Dedifferentiated amniotic fluid mesenchymal stem cell (primary cell): ENCODE measurements at regions not wholly inside any gene's neighbourhood (a gene's known extent, or its start where the extent isn't known, plus 50 kb on each side); places are given as distances from the start of the nearest gene placed in this dataset.

Source experiments
- DNase-seq: peaks from one replicate; pipeline ENCODE4 v3.0.0-alpha.2; 2016; ENCODE audit errors: extremely low spot score

DNA sequence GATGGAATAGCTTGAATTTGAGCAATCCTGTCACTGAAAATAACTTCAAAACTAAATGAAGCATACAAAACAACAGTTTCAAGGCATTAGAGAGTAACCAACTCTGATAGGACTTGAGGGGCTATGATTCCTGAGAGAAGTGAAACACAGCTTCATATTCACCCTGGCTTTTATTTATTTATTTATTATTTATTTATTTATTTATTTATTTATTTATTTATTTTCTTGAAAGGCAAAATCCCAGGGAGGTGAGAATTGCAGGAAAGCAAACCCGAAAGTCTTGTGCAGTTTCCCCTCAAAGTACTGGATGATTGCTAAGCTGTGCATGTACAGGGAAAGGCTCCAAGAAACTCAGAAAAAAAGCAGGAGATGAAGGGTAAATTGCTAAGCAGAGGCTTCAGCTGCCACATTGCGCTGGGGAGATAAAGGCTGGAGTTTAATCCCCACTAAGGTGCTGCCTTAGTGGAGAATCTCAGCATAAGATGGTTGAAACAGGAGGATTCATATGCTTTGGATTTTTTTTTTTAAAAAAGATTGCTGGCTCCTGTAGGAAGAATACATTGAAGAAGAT lies 72.9 kb upstream of the COL24A1 start:
- DNase-seq, result no peak

DNA sequence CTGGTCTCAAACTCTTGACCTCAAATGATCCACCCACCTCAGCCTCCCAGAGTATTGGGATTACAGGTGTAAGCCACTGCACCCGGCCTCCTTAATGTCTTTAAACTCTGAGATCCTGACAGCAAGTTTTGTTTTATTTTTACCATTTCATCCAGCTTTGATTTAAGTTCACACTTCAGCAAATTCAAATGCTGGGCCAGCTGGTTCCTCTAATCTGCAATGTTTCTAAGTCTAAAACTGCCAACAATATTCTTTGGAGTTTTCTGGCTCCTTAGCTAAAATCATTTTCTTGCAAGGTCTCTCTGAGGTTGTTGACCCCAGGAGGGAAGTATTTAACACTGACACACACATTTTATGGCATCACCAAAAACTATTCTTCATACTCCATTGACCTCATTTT lies 72.0 kb upstream of the COL24A1 start:
- no peak for DNase-seq

DNA sequence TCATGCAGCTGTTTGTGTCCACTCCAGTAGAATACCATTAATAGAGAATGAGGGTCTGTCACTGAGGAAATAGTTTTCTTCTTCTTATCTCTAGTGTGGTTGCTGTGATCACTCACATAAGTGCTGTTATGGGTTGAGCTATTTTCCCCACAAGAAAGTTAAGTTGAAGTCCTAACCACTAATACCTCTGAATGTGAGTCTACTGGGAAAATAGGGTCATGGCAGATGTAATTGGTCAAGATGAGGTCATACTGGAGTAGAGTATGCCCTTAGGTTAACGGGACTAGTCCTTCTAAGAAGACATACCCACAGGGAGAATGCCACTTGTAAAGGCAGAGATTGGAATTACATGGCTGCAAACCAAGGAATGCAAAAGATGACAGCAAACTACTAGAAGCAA lies 70.5 kb upstream of the COL24A1 start:
- DNase-seq, result no peak

DNA sequence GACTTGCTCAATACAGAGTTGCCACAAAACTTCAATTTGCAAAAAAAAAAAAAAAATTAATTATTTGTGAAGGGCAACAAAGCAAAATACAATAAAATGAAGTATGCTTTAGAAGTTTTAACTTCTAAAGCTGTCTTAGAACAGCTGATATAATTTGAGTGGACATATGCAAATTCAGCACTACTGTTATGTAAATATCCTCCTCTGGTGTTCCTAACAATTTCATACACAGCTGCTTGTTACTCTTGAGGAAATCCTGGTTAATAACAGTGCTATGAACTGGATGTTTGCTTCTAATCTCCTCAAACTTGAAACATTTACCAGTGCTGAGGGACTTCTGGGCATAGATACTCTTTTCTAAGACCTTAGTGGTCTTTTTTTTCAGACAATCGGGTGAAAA lies 69.6 kb upstream of the COL24A1 start:
- no peak for DNase-seq

DNA sequence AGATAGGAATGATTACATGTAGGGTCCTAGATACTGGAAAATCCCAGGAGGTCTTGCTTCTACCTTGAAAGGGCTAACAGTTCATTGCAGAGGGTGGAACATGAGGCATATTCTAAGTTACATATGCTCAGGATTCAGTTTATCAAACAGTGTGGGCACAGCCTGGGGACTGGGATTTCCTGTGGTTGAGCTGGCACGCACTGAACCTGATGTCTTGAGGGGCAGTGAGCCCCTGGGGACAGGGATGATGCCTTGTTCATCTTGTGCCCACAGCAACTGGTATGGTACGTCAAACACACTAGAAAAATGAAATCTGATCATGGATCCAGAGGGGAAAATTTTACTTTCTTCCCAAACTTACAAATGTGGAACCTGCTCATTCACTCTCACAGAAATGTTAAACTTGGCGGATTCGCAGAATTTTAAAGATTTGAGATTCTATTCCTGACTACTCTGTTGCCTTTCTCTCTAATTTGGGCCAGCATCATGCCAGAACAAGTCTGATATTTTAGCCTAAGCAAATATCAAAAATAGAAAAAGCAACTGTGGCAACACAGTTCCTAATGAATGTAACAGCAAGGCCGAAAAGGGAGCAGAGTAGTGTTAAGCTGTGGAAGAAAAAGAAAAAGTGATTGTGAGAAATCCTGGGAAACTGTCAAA lies 68.2 kb upstream of the COL24A1 start:
- DNase-seq, result no peak

DNA sequence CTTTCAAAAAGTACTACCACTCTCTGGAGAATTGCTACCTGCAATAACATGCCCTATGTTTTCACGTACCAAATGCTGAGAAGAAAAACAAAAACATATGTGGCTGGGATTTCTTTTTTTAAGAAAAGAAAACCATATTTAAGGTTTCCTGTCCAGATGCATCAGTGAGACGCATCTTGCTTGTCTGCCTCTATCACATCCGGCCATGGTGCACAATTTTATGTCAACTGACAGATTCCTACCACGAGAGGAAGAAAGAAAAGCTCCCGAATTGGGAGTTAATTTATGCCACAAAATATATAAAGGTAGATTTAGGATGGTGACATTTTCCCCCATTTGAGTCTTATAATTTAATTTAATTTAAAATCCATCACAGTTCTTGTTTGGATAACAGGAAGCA lies 62.3 kb upstream of the COL24A1 start:
- no peak for DNase-seq

DNA sequence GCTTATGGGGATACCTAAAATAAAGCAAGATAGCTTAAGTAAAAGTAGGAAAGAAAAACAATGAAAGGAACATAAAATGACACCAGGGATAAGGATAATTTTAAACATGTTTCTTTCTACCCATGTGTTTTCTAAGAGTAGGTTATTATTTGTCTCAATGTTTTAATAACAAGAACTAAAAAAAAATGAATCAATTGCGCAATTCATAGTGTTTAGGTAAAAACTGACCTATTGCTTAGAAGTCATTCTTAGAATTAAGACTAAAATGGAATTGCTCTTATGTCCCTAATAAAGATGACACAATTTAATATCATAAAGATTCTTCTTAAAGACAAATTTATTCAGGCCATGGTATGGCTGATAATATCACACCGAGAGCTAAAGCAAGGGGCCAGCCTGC lies 58.0 kb upstream of the COL24A1 start:
- DNase-seq, result no peak

DNA sequence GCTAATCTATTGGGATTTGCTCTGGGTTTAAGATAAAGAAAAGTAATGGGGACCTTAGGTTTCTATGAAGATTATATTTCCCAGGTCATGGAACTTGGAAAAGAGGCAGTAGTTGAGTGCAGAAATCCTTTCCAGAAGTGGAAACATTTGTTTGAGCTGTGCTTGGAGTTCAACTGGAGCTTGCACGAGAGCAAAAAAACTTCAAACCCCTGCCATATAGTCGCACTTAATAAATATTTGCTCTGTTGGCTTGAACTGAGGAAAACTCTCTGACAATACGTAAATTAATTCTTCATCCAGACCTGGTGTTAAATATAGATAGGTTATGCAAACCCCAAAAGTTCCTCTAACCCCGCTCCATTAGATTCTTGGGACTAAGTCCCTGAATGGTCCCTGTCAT lies 52.8 kb upstream of the COL24A1 start:
- DNase-seq, result no peak

DNA sequence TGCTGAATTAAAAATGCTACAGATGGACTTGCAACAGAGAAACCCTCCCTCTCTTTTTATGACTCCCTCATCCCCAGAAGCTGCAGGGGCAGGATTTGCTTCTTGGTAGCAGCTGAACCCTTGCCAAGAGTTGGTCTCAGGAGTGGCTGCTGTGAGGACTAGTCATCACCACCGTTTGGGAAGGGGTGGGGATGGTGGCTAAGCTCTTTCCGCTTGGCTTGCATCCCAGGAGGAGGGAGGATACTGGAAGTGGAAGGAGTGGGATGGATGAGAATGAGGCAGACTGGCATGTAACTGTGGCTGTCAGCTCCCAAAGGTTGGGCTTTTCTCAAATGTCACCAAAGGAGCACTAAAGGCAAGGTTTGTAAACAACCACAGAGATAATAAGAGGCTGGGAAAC lies 50.8 kb upstream of the COL24A1 start:
- peak; percentile 75 for DNase-seq
